GM23248 (cell line): ENCODE measurements at regions not wholly inside any gene's neighbourhood (a gene's known extent, or its start where the extent isn't known, plus 50 kb on each side); places are given as distances from the start of the nearest gene placed in this dataset.

ENCODE experiments used
- DNase-seq: peaks from one replicate; pipeline ENCODE4 v3.0.0-alpha.2; 2015
- H2AFZ ChIP-seq: fragments of 200-600 bp; sonication (generic); 2 replicates; pipeline ENCODE4 v1.6.1; 2016; ENCODE audit warnings: antibody characterized with exemption
- H3F3A ChIP-seq: fragments of 200-600 bp; sonication (generic); 2 replicates; pipeline ENCODE4 v1.6.1; 2016; ENCODE audit warnings: mild to moderate bottlenecking, antibody characterized with exemption, mixed run types; ENCODE audit not compliant: insufficient read depth
- H3K27ac ChIP-seq: fragments of 200-600 bp; sonication (generic); 2 replicates; pipeline ENCODE4 v1.5.1; 2016; ENCODE audit warnings: mild to moderate bottlenecking
- H3K27me3 ChIP-seq: fragments of 200-600 bp; sonication (generic); replicated peaks from 2 replicates; pipeline ENCODE4 v1.6.1; 2016; ENCODE audit warnings: mild to moderate bottlenecking; ENCODE audit not compliant: insufficient read depth
- H3K36me3 ChIP-seq: fragments of 200-600 bp; sonication (generic); 2 replicates; pipeline ENCODE4 v1.6.1; 2016; ENCODE audit warnings: low read depth, mild to moderate bottlenecking
- H3K4me1 ChIP-seq: fragments of 200-600 bp; sonication (generic); 2 replicates; pipeline ENCODE4 v1.6.1; 2016; ENCODE audit warnings: mild to moderate bottlenecking; ENCODE audit not compliant: insufficient read depth
- H3K4me2 ChIP-seq: fragments of 200-600 bp; sonication (generic); one replicate; pipeline ENCODE4 v1.6.1; 2016; ENCODE audit warnings: mild to moderate bottlenecking; ENCODE audit not compliant: unreplicated experiment
- H3K4me3 ChIP-seq: fragments of 200-600 bp; sonication (generic); 2 replicates; pipeline ENCODE4 v1.5.1; 2016; ENCODE audit warnings: mild to moderate bottlenecking
- H3K79me2 ChIP-seq: fragments of 200-600 bp; sonication (generic); 2 replicates; pipeline ENCODE4 v1.6.1; 2016; ENCODE audit warnings: mild to moderate bottlenecking; ENCODE audit not compliant: insufficient read depth
- H3K9ac ChIP-seq: fragments of 200-600 bp; sonication (generic); 2 replicates; pipeline ENCODE4 v1.6.1; 2016; ENCODE audit warnings: mild to moderate bottlenecking
- H3K9me2 ChIP-seq: fragments of 200-600 bp; sonication (generic); 2 replicates; pipeline ENCODE4 v1.6.1; 2016; ENCODE audit warnings: mixed run types, mild to moderate bottlenecking, moderate library complexity; ENCODE audit not compliant: insufficient read depth
- H3K9me3 ChIP-seq: fragments of 200-600 bp; sonication (generic); one replicate; pipeline ENCODE4 v1.6.1; 2017; ENCODE audit warnings: low read depth
- H4K20me1 ChIP-seq: fragments of 200-600 bp; sonication (generic); 2 replicates; pipeline ENCODE4 v1.6.0; 2016; ENCODE audit not compliant: insufficient read depth
- EZH2 ChIP-seq: fragments of 200-600 bp; sonication (generic); IDR thresholded peaks from 2 replicates; pipeline ENCODE4 v1.6.1; 2018; ENCODE audit warnings: antibody characterized with exemption, mild to moderate bottlenecking; ENCODE audit not compliant: insufficient read depth, poor library complexity, severe bottlenecking
- EZH2phosphoT487 ChIP-seq: fragments of 200-600 bp; sonication (generic); IDR thresholded peaks from 2 replicates; pipeline ENCODE4 v1.6.1; 2018; ENCODE audit warnings: antibody characterized with exemption, moderate library complexity, mild to moderate bottlenecking, low read depth; ENCODE audit not compliant: insufficient read depth
- WGBS, 2 experiments: methylation state at CpG; one replicate each; pipeline ENCODE4 v1.1.6; 2015 to 2017; ENCODE audit warnings: low lambda C conversion rate in 2 of 2, low coverage in 1 of 2; ENCODE audit errors: missing lambda C conversion rate in 2 of 2; 5-methylcytosine and 5-hydroxymethylcytosine counted together
- in situ Hi-C: fragments of 300-500 bp; cut with MboI; formaldehyde crosslinking; loops from 2 replicates; pipeline ENCODE4 v1.15.0; 2020

- Histone ChIP-seq H3K27ac (no peak overlapping the region), H3K27me3 (no peaks in the 10 kb centered on the region), H3K36me3 (no peaks in the 10 kb centered on the region), H3K9ac (no peak overlapping the region), H3K9me3 (no peaks in the 10 kb centered on the region), H3K4me1 (peaks cover 23% of the 10 kb centered on the region), H3K79me2 (no peaks in the 10 kb centered on the region), H3K9me2 (no peaks in the 10 kb centered on the region), H3K4me3 (no peak overlapping the region), H2AFZ (no peak overlapping the region), H3K4me2 (no peak overlapping the region), H4K20me1 (no peaks in the 10 kb centered on the region), H3F3A (peaks cover 21% of the 10 kb centered on the region; the same call in 1 of the 2 replicates)
- in situ Hi-C loops = no loop called here
- WGBS, 2 experiments = 91 to 94% methylated on average over 5 of the region's 5 CpGs
- TF ChIP-seq EZH2phosphoT487 (no peak), EZH2 (no peak)
- DNase-seq = no peak
These were observed 670.2 kb downstream of the ACTL7B start for GRCh38 chr9:108185613-108186012.

GRCh38 chr9:108184941-108185340 is 670.8 kb downstream of the ACTL7B start:
- Histone ChIP-seq H3K27ac (peak overlapping the region; percentile 28), H3K27me3 (no peaks in the 10 kb centered on the region), H3K9me2 (no peaks in the 10 kb centered on the region), H2AFZ (no peak overlapping the region), H3K9me3 (no peaks in the 10 kb centered on the region), H3K9ac (no peak overlapping the region), H3K4me2 (peak overlapping the region; percentile 32), H3K79me2 (no peaks in the 10 kb centered on the region), H4K20me1 (no peaks in the 10 kb centered on the region), H3K4me3 (no peak overlapping the region), H3F3A (peaks cover 21% of the 10 kb centered on the region; the same call in 1 of the 2 replicates), H3K36me3 (no peaks in the 10 kb centered on the region), H3K4me1 (peaks cover 23% of the 10 kb centered on the region)
- in situ Hi-C loops = no loop called here
- peak; percentile 72 for DNase-seq
- TF ChIP-seq EZH2phosphoT487 = no peak
- no peak for TF ChIP-seq EZH2
- WGBS, 2 experiments = 18 to 32% methylated on average over 3 of the region's 3 CpGs

GRCh38 chr9:108184009-108184408 is 671.8 kb downstream of the ACTL7B start:
- no peak for DNase-seq
- Histone ChIP-seq H3F3A (peaks cover 21% of the 10 kb centered on the region; the same call in 1 of the 2 replicates), H4K20me1 (no peaks in the 10 kb centered on the region), H3K27me3 (no peaks in the 10 kb centered on the region), H3K4me2 (no peak overlapping the region), H3K36me3 (no peaks in the 10 kb centered on the region), H3K4me1 (peaks cover 23% of the 10 kb centered on the region), H3K79me2 (no peaks in the 10 kb centered on the region), H3K9me2 (no peaks in the 10 kb centered on the region), H3K9ac (no peak overlapping the region), H3K27ac (no peak overlapping the region), H2AFZ (no peak overlapping the region), H3K4me3 (no peak overlapping the region), H3K9me3 (no peaks in the 10 kb centered on the region)
- WGBS, 2 experiments = 87 to 90% methylated on average over 3 of the region's 3 CpGs
- TF ChIP-seq EZH2 (no peak), EZH2phosphoT487 (no peak)
- in situ Hi-C loops = no loop called here

- H3K4me2 ChIP-seq = no peak overlapping the region
- H3K79me2 ChIP-seq = no peaks in the 10 kb centered on the region
- in situ Hi-C loops = no loop called here
- H3K36me3 ChIP-seq = no peaks in the 10 kb centered on the region
- H3K9ac ChIP-seq = no peak overlapping the region
- no peaks in the 10 kb centered on the region for H3K9me2 ChIP-seq
- WGBS, 2 experiments = 10% methylated on average over 5 of the region's 5 CpGs
- peaks cover 23% of the 10 kb centered on the region for H3K4me1 ChIP-seq
- H2AFZ ChIP-seq = peak overlapping the region; percentile 47; the same call in 1 of the 2 replicates
- H3K4me3 ChIP-seq = no peak overlapping the region
- peak; percentile 82 for DNase-seq
- TF ChIP-seq EZH2 (no peak), EZH2phosphoT487 (no peak)
- H3K27ac ChIP-seq = peak overlapping the region; percentile 47
- no peaks in the 10 kb centered on the region for H3K27me3 ChIP-seq
- H3K9me3 ChIP-seq = no peaks in the 10 kb centered on the region
- H3F3A ChIP-seq = peaks cover 21% of the 10 kb centered on the region; the same call in 1 of the 2 replicates
- H4K20me1 ChIP-seq = no peaks in the 10 kb centered on the region
These were observed 672.8 kb downstream of the ACTL7B start for GRCh38 chr9:108182950-108183381.

- Histone ChIP-seq H3K4me3 (no peak overlapping the region), H3K79me2 (no peaks in the 10 kb centered on the region), H2AFZ (no peak overlapping the region), H4K20me1 (no peaks in the 10 kb centered on the region), H3K36me3 (no peaks in the 10 kb centered on the region), H3K4me2 (no peak overlapping the region), H3F3A (peaks cover 20% of the 10 kb centered on the region; the same call in 1 of the 2 replicates), H3K9ac (no peak overlapping the region), H3K9me2 (no peaks in the 10 kb centered on the region), H3K27ac (no peak overlapping the region), H3K27me3 (no peaks in the 10 kb centered on the region), H3K4me1 (peaks cover 22% of the 10 kb centered on the region), H3K9me3 (no peaks in the 10 kb centered on the region)
- WGBS, 2 experiments = 92 to 95% methylated on average over 8 of the region's 8 CpGs
- in situ Hi-C loops = no loop called here
- no peak for DNase-seq
- no peak for TF ChIP-seq EZH2
- no peak for TF ChIP-seq EZH2phosphoT487
These were observed 673.5 kb downstream of the ACTL7B start for GRCh38 chr9:108182270-108182669.
